ENCODE measurements at regions not wholly inside any gene's neighbourhood (a gene's known extent, or its start where the extent isn't known, plus 50 kb on each side); places are given as distances from the start of the nearest gene placed in this dataset.

DNA sequence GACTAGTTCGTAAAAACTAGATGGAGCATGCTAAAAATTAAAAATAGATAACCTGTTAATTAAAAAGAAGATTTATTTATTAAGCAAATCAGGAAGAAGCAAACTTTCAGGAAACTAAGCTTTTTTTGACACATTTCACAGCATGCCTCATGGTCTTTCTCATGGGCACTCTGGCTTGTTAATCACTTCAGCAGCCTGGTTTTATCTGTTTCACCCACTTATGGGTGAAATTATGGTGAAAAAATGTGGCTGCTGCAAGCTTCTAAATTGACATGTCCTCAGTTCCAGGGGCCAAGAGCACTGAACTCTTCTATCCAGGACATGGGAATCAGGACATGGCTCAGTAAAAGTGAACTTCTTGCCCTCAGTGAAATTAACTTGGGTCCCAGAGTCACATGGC is 468.6 kb upstream of the SYT1 start:
- no peak overlapping the region for H2AFZ ChIP-seq
- DNase-seq (ENCODE audit: low spot score), result no peak
- H4K20me1 ChIP-seq (ENCODE audit: insufficient read depth, poor library complexity, severe bottlenecking), result no peaks in the 10 kb centered on the region
- TF ChIP-seq EZH2 (IDR thresholded peaks at IDR 0.05; ENCODE audit: borderline replicate concordance), result no peak
- TF ChIP-seq EZH2phosphoT487 (IDR thresholded peaks at IDR 0.05; ENCODE audit: low read depth, severe bottlenecking, unreplicated experiment), result no peak
- TF ChIP-seq, protein P1, sequence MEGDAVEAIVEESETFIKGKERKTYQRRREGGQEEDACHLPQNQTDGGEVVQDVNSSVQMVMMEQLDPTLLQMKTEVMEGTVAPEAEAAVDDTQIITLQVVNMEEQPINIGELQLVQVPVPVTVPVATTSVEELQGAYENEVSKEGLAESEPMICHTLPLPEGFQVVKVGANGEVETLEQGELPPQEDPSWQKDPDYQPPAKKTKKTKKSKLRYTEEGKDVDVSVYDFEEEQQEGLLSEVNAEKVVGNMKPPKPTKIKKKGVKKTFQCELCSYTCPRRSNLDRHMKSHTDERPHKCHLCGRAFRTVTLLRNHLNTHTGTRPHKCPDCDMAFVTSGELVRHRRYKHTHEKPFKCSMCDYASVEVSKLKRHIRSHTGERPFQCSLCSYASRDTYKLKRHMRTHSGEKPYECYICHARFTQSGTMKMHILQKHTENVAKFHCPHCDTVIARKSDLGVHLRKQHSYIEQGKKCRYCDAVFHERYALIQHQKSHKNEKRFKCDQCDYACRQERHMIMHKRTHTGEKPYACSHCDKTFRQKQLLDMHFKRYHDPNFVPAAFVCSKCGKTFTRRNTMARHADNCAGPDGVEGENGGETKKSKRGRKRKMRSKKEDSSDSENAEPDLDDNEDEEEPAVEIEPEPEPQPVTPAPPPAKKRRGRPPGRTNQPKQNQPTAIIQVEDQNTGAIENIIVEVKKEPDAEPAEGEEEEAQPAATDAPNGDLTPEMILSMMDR (IDR thresholded peaks at IDR 0.05; ENCODE audit: poor library complexity), result no peak
- no peaks in the 10 kb centered on the region for H3K27me3 ChIP-seq
- no peak overlapping the region for H3K27ac ChIP-seq
- H3K79me2 ChIP-seq, result no peaks in the 10 kb centered on the region
- no peaks in the 10 kb centered on the region for H3K9me2 ChIP-seq (replicated peaks; ENCODE audit: insufficient read depth)
- WGBS (ENCODE audit: low lambda C conversion rate, missing lambda C conversion rate), result 94% methylated on average over 1 of the region's 1 CpG
- H3K4me1 ChIP-seq (ENCODE audit: insufficient read depth), result no peaks in the 10 kb centered on the region
- no peaks in the 10 kb centered on the region for H3K36me3 ChIP-seq (replicated peaks; ENCODE audit: insufficient read depth, low read depth)
- no peaks in the 10 kb centered on the region for H3K9me3 ChIP-seq (ENCODE audit: low read depth)
- H3K4me2 ChIP-seq, result no peak overlapping the region
- H3K4me3 ChIP-seq, result no peak overlapping the region

DNA sequence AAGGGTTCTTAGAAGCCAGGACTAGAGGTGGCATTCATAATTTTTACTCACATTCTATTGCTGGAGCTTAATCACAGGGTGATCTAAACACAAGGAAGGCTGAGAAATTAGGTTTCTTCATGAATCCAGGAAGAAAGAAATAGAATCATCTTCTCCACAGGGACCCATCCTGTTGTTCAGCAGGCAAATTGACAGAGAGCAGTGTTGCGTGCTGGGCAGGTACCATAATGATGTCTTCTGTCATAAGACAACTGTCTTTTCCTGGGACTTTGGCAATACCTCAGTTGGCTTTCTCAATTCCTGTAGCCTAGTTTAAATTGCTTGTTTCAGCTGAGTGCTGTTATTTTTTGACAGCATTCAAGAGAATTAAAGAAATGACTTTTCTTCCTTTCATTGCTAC is 468.0 kb upstream of the SYT1 start:
- WGBS (ENCODE audit: low lambda C conversion rate, missing lambda C conversion rate), result 100% methylated on average over 1 of the region's 1 CpG
- no peak overlapping the region for H3K4me3 ChIP-seq
- no peaks in the 10 kb centered on the region for H3K79me2 ChIP-seq
- H3K27ac ChIP-seq, result no peak overlapping the region
- no peaks in the 10 kb centered on the region for H3K9me3 ChIP-seq (ENCODE audit: low read depth)
- no peaks in the 10 kb centered on the region for H3K4me1 ChIP-seq (ENCODE audit: insufficient read depth)
- no peaks in the 10 kb centered on the region for H3K9me2 ChIP-seq (replicated peaks; ENCODE audit: insufficient read depth)
- H4K20me1 ChIP-seq (ENCODE audit: insufficient read depth, poor library complexity, severe bottlenecking), result no peaks in the 10 kb centered on the region
- H3K27me3 ChIP-seq, result no peaks in the 10 kb centered on the region
- no peak overlapping the region for H3K4me2 ChIP-seq
- no peak for DNase-seq (ENCODE audit: low spot score)
- H3K36me3 ChIP-seq (replicated peaks; ENCODE audit: insufficient read depth, low read depth), result no peaks in the 10 kb centered on the region
- no peak overlapping the region for H2AFZ ChIP-seq
- TF ChIP-seq EZH2 (IDR thresholded peaks at IDR 0.05; ENCODE audit: borderline replicate concordance) (no peak), EZH2phosphoT487 (IDR thresholded peaks at IDR 0.05; ENCODE audit: low read depth, severe bottlenecking, unreplicated experiment) (no peak)
- TF ChIP-seq, protein P1 (IDR thresholded peaks at IDR 0.05; ENCODE audit: poor library complexity), result no peak

DNA sequence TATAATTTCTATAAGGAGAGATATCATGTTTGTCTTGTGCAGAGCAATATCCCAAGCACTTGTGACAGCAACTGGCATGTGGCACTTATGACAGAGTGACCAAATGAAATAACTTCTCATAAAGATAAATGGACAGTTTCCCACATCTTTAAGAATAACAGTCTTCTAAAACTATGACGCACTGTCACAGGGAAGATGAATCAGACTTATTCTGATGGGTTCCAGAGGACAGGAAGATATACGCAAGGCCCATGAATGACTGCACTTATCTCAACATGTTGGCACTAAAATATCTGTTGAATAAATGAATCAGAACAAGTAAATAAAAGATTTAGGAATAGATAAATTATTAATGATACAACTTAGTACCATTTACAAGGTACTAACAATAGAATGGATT is 465.8 kb upstream of the SYT1 start:
- Histone ChIP-seq H3K9me3 (ENCODE audit: low read depth) (no peaks in the 10 kb centered on the region), H3K79me2 (no peaks in the 10 kb centered on the region), H2AFZ (no peak overlapping the region), H3K36me3 (replicated peaks; ENCODE audit: insufficient read depth, low read depth) (no peaks in the 10 kb centered on the region), H3K4me2 (no peak overlapping the region), H3K4me1 (ENCODE audit: insufficient read depth) (no peaks in the 10 kb centered on the region), H3K27me3 (no peaks in the 10 kb centered on the region), H3K27ac (no peak overlapping the region), H3K9me2 (replicated peaks; ENCODE audit: insufficient read depth) (no peaks in the 10 kb centered on the region), H4K20me1 (ENCODE audit: insufficient read depth, poor library complexity, severe bottlenecking) (no peaks in the 10 kb centered on the region), H3K4me3 (no peak overlapping the region)
- TF ChIP-seq EZH2 (IDR thresholded peaks at IDR 0.05; ENCODE audit: borderline replicate concordance) (no peak), EZH2phosphoT487 (IDR thresholded peaks at IDR 0.05; ENCODE audit: low read depth, severe bottlenecking, unreplicated experiment) (no peak)
- TF ChIP-seq, protein P1 (IDR thresholded peaks at IDR 0.05; ENCODE audit: poor library complexity), result no peak
- DNase-seq (ENCODE audit: low spot score), result no peak
- 88% methylated on average over 2 of the region's 2 CpGs for WGBS (ENCODE audit: low lambda C conversion rate, missing lambda C conversion rate)

Measured in hepatocyte (in vitro differentiated cells).